ENCODE measurements at regions not wholly inside any gene's neighbourhood (a gene's known extent, or its start where the extent isn't known, plus 50 kb on each side); places are given as distances from the start of the nearest gene placed in this dataset.

GRCh38 chr9:105047742-105048041 lies 119.7 kb upstream of the ABCA1 start:
- TF ChIP-seq CTCF (IDR thresholded peaks at IDR 0.05; ENCODE audit: extremely low read depth in 1 of 2, insufficient read depth in 1 of 2, low read depth in 1 of 2, low read length in 2 of 2) (no peak), POLR2A (IDR thresholded peaks at IDR 0.05; ENCODE audit: low read depth, low read length) (no peak), EZH2 (IDR thresholded peaks at IDR 0.05; ENCODE audit: borderline replicate concordance, low read depth, low read length, severe bottlenecking) (no peak), POLR2AphosphoS5 (IDR thresholded peaks at IDR 0.05; ENCODE audit: insufficient read depth, low read depth, low read length) (no peak), JUN (IDR thresholded peaks at IDR 0.05; ENCODE audit: borderline replicate concordance, insufficient read depth, insufficient read length, low read depth) (no peak), MYC (IDR thresholded peaks at IDR 0.05; ENCODE audit: low read depth, low read length) (no peak), FOS (IDR thresholded peaks at IDR 0.05; ENCODE audit: borderline replicate concordance, insufficient read depth, low read length) (no peak), GATA2 (IDR thresholded peaks at IDR 0.05; ENCODE audit: insufficient read depth, insufficient read length, low read depth, low read length) (no peak)
- TF ChIP-seq, protein P1, sequence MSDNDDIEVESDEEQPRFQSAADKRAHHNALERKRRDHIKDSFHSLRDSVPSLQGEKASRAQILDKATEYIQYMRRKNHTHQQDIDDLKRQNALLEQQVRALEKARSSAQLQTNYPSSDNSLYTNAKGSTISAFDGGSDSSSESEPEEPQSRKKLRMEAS (IDR thresholded peaks at IDR 0.05; ENCODE audit: insufficient read depth, insufficient read length) = no peak

Data from endothelial cell of umbilical vein (primary cell).